ENCODE measurements at regions not wholly inside any gene's neighbourhood (a gene's known extent, or its start where the extent isn't known, plus 50 kb on each side); places are given as distances from the start of the nearest gene placed in this dataset.

- Mint-ChIP-seq H3K27ac (ENCODE audit: low read depth, unreplicated experiment) (no peak overlapping the region), H3K9me3 (ENCODE audit: unreplicated experiment) (no peaks in the 10 kb centered on the region), H3K4me1 (ENCODE audit: insufficient read depth, unreplicated experiment) (peaks cover 7% of the 10 kb centered on the region), H3K27me3 (ENCODE audit: insufficient read depth, unreplicated experiment) (no peaks in the 10 kb centered on the region), H3K36me3 (ENCODE audit: insufficient read depth, unreplicated experiment) (no peaks in the 10 kb centered on the region), H3K4me3 (ENCODE audit: unreplicated experiment) (no peak overlapping the region)
- BruUV-seq (replicated peaks) = no TSS peak
- no peak for TF ChIP-seq CTCF (IDR thresholded peaks at IDR 0.05; ENCODE audit: unreplicated experiment)
- ChIA-PET CTCF (no interaction called here), POLR2A (no interaction called here)
- DNase-seq (ENCODE audit: unreplicated experiment) = no peak
- intact Hi-C loops (cut with micrococcal nuclease) = no loop called here
These were observed 228.5 kb upstream of the ANKRD55 start for GRCh38 chr5:56461584-56461983.

GRCh38 chr5:56460681-56461191 is 227.6 kb upstream of the ANKRD55 start:
- ChIA-PET POLR2A (interaction anchor here (1.2 kb wide), 1 partner anchor 30 kb away, joined by 4 read pairs; no protein-coding TSS in a partner anchor), CTCF (no interaction called here)
- H3K27ac Mint-ChIP-seq (ENCODE audit: low read depth, unreplicated experiment) = no peak overlapping the region
- no peak for TF ChIP-seq CTCF (IDR thresholded peaks at IDR 0.05; ENCODE audit: unreplicated experiment)
- H3K4me1 Mint-ChIP-seq (ENCODE audit: insufficient read depth, unreplicated experiment) = peaks cover 12% of the 10 kb centered on the region
- H3K27me3 Mint-ChIP-seq (ENCODE audit: insufficient read depth, unreplicated experiment) = no peaks in the 10 kb centered on the region
- no peaks in the 10 kb centered on the region for H3K36me3 Mint-ChIP-seq (ENCODE audit: insufficient read depth, unreplicated experiment)
- BruUV-seq (replicated peaks) = no TSS peak
- no peaks in the 10 kb centered on the region for H3K9me3 Mint-ChIP-seq (ENCODE audit: unreplicated experiment)
- no peak overlapping the region for H3K4me3 Mint-ChIP-seq (ENCODE audit: unreplicated experiment)
- intact Hi-C loops (cut with micrococcal nuclease) = no loop called here
- DNase-seq (ENCODE audit: unreplicated experiment) = no peak

DNA sequence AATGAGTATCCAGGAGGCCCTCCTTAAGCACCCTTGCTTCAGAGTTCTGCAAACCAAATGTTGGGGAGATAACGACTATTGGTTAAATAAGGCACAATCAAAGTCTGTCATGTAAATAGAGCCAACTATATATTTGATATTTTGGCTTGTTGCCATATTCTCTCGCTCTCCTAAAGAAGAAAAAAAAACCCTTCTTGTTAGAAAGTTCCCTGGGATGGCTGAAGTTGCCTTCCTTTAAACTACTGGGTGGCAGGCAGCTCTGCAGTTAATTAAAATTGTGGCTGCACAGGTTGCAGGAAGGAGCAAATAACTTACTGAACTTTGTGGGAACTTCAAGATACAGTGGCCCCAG is 227.0 kb upstream of the ANKRD55 start:
- Mint-ChIP-seq H3K27ac (ENCODE audit: low read depth, unreplicated experiment) (no peak overlapping the region), H3K4me3 (ENCODE audit: unreplicated experiment) (no peak overlapping the region), H3K4me1 (ENCODE audit: insufficient read depth, unreplicated experiment) (peaks cover 10% of the 10 kb centered on the region), H3K27me3 (ENCODE audit: insufficient read depth, unreplicated experiment) (no peaks in the 10 kb centered on the region), H3K9me3 (ENCODE audit: unreplicated experiment) (no peaks in the 10 kb centered on the region), H3K36me3 (ENCODE audit: insufficient read depth, unreplicated experiment) (no peaks in the 10 kb centered on the region)
- POLR2A ChIA-PET = interaction anchor here (1.2 kb wide), 1 partner anchor 30 kb away, joined by 4 read pairs; no protein-coding TSS in a partner anchor
- no TSS peak for BruUV-seq (replicated peaks)
- DNase-seq (ENCODE audit: unreplicated experiment) = no peak
- intact Hi-C loops (cut with micrococcal nuclease) = no loop called here
- CTCF ChIA-PET = no interaction called here
- no peak for TF ChIP-seq CTCF (IDR thresholded peaks at IDR 0.05; ENCODE audit: unreplicated experiment)

GRCh38 chr5:56459394-56460194 is 226.5 kb upstream of the ANKRD55 start:
- no peaks in the 10 kb centered on the region for H3K9me3 Mint-ChIP-seq (ENCODE audit: unreplicated experiment)
- H3K4me1 Mint-ChIP-seq (ENCODE audit: insufficient read depth, unreplicated experiment) = peaks cover 10% of the 10 kb centered on the region
- POLR2A ChIA-PET = no interaction called here
- no TSS peak for BruUV-seq (replicated peaks)
- intact Hi-C loops (cut with micrococcal nuclease) = no loop called here
- H3K4me3 Mint-ChIP-seq (ENCODE audit: unreplicated experiment) = no peak overlapping the region
- TF ChIP-seq CTCF (IDR thresholded peaks at IDR 0.05; ENCODE audit: unreplicated experiment) = no peak
- H3K27me3 Mint-ChIP-seq (ENCODE audit: insufficient read depth, unreplicated experiment) = no peaks in the 10 kb centered on the region
- no peak for DNase-seq (ENCODE audit: unreplicated experiment)
- H3K27ac Mint-ChIP-seq (ENCODE audit: low read depth, unreplicated experiment) = no peak overlapping the region
- H3K36me3 Mint-ChIP-seq (ENCODE audit: insufficient read depth, unreplicated experiment) = no peaks in the 10 kb centered on the region
- CTCF ChIA-PET = no interaction called here

Measured in MCF 10A (cell line).